Heart left ventricle (tissue), 16 donors: ENCODE measurements at regions not wholly inside any gene's neighbourhood (a gene's known extent, or its start where the extent isn't known, plus 50 kb on each side); places are given as distances from the start of the nearest gene placed in this dataset.

Source experiments
- ATAC-seq, 4 donors: fragments of 200-7000 bp; cut with Tn5 transposase; one replicate each; pipeline ENCODE4 v1.9.1; 2020 to 2022; ENCODE audit warnings: moderate library complexity in 4 of 4, mild to moderate bottlenecking in 3 of 4, moderate number of reproducible peaks in 1 of 4
- DNase-seq, 5 donors: peaks; one replicate each; pipeline ENCODE4 v3.0.0-alpha.2; 2020
- H3K27ac ChIP-seq, 12 donors: fragments of 200-600 bp; sonication (generic) in 4 of 12; one replicate each; pipeline versions ENCODE4 v1.5.0 to v1.8.0; 2016 to 2022; ENCODE audit warnings: mild to moderate bottlenecking in 2 of 12
- H3K27me3 ChIP-seq, 9 donors: fragments of 200-600 bp; sonication (generic) in 2 of 9; one replicate each; pipeline versions ENCODE4 v1.5.1 to v1.8.0; 2016 to 2022; ENCODE audit warnings: mild to moderate bottlenecking in 3 of 9
- H3K36me3 ChIP-seq, 9 donors: fragments of 200-600 bp; sonication (generic) in 2 of 9; one replicate each; pipeline versions ENCODE4 v1.5.0 to v1.8.0; 2018 to 2022; ENCODE audit warnings: mild to moderate bottlenecking in 2 of 9
- H3K4me1 ChIP-seq, 12 donors: fragments of 200-600 bp; sonication (generic) in 4 of 12; one replicate each; pipeline versions ENCODE4 v1.5.0 to v1.8.0; 2016 to 2022; ENCODE audit warnings: mild to moderate bottlenecking in 3 of 12
- H3K4me3 ChIP-seq, 12 donors: fragments of 200-600 bp; sonication (generic) in 4 of 12; one replicate each; pipeline versions ENCODE4 v1.5.0 to v1.8.0; 2017 to 2022; ENCODE audit warnings: mild to moderate bottlenecking in 9 of 12, moderate library complexity in 4 of 12
- H3K9me3 ChIP-seq, 12 donors: fragments of 200-600 bp; sonication (generic) in 4 of 12; one replicate each; pipeline versions ENCODE4 v1.5.0 to v1.8.0; 2016 to 2022; ENCODE audit warnings: mild to moderate bottlenecking in 1 of 12
- POLR2A ChIP-seq, 2 donors: fragments of 450-650 bp; IDR thresholded peaks; one replicate each; pipeline ENCODE4 v1.6.1; 2017; ENCODE audit warnings: antibody characterized with exemption in 2 of 2, mild to moderate bottlenecking in 2 of 2, moderate library complexity in 2 of 2
- WGBS, 4 donors: extraction: QIAGEN DNeasy Blood & Tissue Kit in 2 of 4; methylation state at CpG; one replicate each; pipeline versions ENCODE4 v1.1.5 to v1.1.7; 2013 to 2018; 5-methylcytosine and 5-hydroxymethylcytosine counted together
- intact Hi-C, 10 donors: fragments of 100-400 bp; cut with DNase I; formaldehyde crosslinking; loops; one replicate each; pipeline versions ENCODE4 v1.11.1 to v1.14.2; 2022
- TF ChIP-seq, protein P1 (sequence below), 12 donors: fragments of 200-600 bp; sonication (generic) in 4 of 12; IDR thresholded peaks; one replicate each; pipeline versions ENCODE4 v1.5.0 to v1.8.0; 2018 to 2022; ENCODE audit warnings: antibody characterized with exemption in 12 of 12, mild to moderate bottlenecking in 5 of 12
- donor health status: ischemic (EF 13 %, LVEDD 7.1; RV severe dilation, severe dysfunction).
- donor health status: healthy with polysubstance abuse.
- donor health status: DM: no; HTN: yes; CAD: no.
- donor health status: DM: no; HTN: no; CAD: no.
- donor health status: ischemic (EF 25% LVEDD 6.9; RV normal size, moderate dysfunction).
- donor health status: ischemic (EF 25% LVEDD 5.7; RV mildly dilated, moderate dysfunction).
- donor health status: healthy.
- donor health status: DM: yes; HTN: yes; CAD: no.
- donor health status: ischemic (EF 35%, LVEDD 5.7; RV mildly dilated, moderate dysfunction).
- donor health status: nonischemic (EF 11% LVEDD 7.7; RV severe dilation, severe dysfunction).
- donor health status: DM: yes; HTN: yes; CAD: no.
- donor health status: PGD.
- donor health status: ischemic (EF 29% LVEDD 5.4; RV normal size, mild dysfunction).
- donor health status: nonischemic (EF 23%, LVEDD 6.1; RV moderate dilation, normal function).

DNA sequence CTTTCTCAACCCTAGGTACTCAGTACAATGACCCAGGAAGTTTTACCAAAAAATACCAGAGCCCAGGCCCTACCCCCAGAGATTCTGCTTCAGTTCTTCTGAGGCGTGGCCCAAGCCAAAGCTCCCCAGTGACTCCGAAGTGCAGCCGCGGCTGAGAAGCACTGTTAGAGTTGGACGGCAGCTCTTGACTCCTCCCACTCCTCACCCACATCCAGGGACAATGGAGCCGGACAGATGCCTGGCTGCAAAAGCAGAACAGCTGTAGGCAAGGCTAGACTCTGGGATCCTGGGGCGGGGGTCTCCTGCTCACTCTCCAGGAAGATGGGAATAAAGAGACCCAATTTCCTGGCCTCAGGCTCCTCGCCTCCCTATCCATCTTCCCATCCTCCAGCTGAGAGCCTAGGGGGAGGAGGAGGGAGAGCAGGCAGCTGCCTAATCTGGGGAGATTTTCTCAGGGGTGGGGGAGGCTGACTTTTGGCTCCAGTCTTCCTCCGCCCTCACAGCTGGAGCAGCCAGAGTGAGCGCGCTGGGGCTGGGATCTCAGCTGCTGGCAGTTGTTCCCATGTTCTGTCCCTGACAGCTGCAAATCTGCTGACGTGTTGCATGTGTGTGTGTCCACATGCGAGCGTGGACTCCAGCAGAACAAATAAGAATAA lies 223.8 kb downstream of the OPA1 start:
- Histone ChIP-seq H3K4me3 (peak overlapping the region in 5 of 12 donors; percentile 0 to 16 (median 14)), H3K27me3 (peaks cover 0 to 3% (median 0%) of the 10 kb centered on the region in 9 donors), H3K9me3 (no peaks in the 10 kb centered on the region), H3K4me1 (peaks cover 0 to 20% (median 2%) of the 10 kb centered on the region in 12 donors), H3K27ac (peak overlapping the region in 10 of 12 donors; percentile 13 to 70 (median 46)), H3K36me3 (no peaks in the 10 kb centered on the region)
- ATAC-seq (peak; percentile 85 to 94 (median 92)), DNase-seq (peak; percentile 87 to 92 (median 89))
- TF ChIP-seq, protein P1, sequence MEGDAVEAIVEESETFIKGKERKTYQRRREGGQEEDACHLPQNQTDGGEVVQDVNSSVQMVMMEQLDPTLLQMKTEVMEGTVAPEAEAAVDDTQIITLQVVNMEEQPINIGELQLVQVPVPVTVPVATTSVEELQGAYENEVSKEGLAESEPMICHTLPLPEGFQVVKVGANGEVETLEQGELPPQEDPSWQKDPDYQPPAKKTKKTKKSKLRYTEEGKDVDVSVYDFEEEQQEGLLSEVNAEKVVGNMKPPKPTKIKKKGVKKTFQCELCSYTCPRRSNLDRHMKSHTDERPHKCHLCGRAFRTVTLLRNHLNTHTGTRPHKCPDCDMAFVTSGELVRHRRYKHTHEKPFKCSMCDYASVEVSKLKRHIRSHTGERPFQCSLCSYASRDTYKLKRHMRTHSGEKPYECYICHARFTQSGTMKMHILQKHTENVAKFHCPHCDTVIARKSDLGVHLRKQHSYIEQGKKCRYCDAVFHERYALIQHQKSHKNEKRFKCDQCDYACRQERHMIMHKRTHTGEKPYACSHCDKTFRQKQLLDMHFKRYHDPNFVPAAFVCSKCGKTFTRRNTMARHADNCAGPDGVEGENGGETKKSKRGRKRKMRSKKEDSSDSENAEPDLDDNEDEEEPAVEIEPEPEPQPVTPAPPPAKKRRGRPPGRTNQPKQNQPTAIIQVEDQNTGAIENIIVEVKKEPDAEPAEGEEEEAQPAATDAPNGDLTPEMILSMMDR (IDR thresholded peaks at IDR 0.05) = no peak
- no peak for TF ChIP-seq POLR2A (IDR thresholded peaks at IDR 0.05)
- WGBS, 4 donors = 23 to 29% (median 27%) methylated on average over 11 to 14 of the region's 14 CpGs
- intact Hi-C loops = no loop called here

DNA sequence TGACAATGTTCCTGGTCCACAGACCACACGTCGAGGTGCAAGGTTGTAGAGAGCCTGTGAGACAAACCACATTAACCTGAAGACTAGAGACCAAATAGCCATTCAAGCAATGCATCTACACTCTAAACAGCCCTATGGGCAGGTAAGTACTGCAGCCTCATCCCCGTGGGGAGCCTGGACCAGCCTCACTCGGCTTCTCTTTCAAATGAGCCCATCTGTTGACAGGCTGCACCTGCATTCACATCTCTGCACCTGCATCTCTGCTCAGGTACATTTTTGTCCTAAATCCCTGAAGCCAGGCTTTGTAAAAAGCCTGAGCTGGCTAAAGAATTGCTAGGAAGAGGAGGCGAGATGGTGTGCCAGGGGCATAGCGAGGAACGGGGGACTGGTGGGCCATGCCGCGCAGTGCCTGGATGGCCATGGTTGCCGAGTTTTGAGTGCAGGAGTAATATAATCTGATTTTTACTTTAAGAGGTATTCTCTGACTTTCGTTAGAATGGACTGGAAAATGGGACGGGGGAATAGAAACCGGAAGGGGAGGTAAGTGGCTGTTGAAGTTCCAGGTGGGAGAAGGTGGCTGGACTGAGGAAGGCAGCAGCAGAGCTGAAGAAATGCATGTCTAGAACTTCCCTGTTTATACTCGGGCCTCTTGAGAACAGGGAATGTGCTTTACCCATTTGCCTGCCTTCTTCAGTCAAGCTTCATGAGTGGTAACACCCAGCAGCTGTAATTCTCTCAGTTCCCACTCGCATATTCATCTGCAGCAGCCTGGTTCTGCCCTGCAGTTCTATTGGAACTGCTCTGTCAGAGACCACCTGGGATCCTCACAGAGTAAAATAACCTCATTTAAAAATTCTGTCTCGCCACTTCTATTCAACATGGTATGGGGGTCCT lies 226.4 kb downstream of the OPA1 start:
- intact Hi-C loops = no loop called here
- Histone ChIP-seq H3K4me3 (no peak overlapping the region), H3K4me1 (peaks cover 0 to 20% (median 2%) of the 10 kb centered on the region in 12 donors), H3K27me3 (peaks cover 0 to 3% (median 0%) of the 10 kb centered on the region in 9 donors), H3K27ac (no peak overlapping the region), H3K9me3 (no peaks in the 10 kb centered on the region), H3K36me3 (no peaks in the 10 kb centered on the region)
- 93 to 95% (median 94%) methylated on average over 16 of the region's 16 CpGs for WGBS, 4 donors
- DNase-seq (no peak), ATAC-seq (no peak)
- TF ChIP-seq, protein P1 (IDR thresholded peaks at IDR 0.05) = no peak
- TF ChIP-seq POLR2A (IDR thresholded peaks at IDR 0.05) = no peak

DNA sequence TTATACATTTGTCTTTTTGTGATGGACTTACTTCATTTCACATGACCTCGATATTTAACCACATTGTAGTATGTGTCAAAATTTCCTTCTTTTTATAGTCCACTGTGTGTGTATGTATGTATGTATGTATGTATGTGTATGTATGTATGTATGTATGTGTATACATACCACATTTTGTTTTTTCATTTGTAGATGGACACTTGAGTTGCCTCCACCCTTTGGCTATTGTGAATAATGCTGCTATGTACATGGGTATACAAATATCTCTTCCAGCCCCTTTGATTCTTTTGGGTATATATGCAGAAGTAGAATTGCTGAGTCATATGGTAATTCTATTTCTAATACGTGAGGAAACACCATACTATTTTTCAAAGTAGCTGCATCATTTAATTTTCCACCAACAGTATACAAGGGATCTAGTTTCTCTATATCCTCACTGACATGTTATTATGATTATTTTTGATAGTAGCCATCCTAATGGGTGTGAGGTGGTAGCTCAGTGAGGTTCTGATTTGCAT lies 228.2 kb downstream of the OPA1 start:
- WGBS, 4 donors = 80 to 91% (median 89%) methylated on average over 2 of the region's 2 CpGs

More for the DNA sequence above, 228.2 kb downstream of the OPA1 start:
- Histone ChIP-seq H3K27me3 (peaks cover 0 to 3% (median 0%) of the 10 kb centered on the region in 9 donors), H3K27ac (no peak overlapping the region), H3K9me3 (no peaks in the 10 kb centered on the region), H3K4me1 (peaks cover 0 to 17% (median 2%) of the 10 kb centered on the region in 12 donors), H3K36me3 (no peaks in the 10 kb centered on the region), H3K4me3 (no peak overlapping the region)
- TF ChIP-seq, protein P1 (IDR thresholded peaks at IDR 0.05) = no peak
- no peak for TF ChIP-seq POLR2A (IDR thresholded peaks at IDR 0.05)
- DNase-seq = no peak
- ATAC-seq = no peak
- intact Hi-C loops = no loop called here
